ENCODE measurements at regions not wholly inside any gene's neighbourhood (a gene's known extent, or its start where the extent isn't known, plus 50 kb on each side); places are given as distances from the start of the nearest gene placed in this dataset.

DNA sequence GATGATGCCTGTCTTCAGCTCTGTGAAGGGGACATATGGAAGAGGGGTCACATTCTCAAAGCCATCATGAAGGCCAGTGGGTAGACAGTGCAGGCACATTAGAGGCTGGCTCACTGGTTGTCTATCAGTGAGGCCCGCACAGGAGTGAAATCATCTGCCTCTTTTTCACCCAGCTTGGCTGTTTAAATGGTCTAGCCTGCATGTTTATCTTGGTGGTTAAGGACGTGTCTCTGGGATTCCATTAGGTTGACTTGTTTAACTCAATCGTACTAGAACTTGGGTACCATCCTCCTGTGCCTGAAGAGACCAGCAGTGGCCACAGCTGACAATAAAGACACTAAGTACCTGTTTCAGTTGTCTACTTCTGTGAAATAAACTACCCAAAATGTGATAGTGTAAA is 219.3 kb downstream of the PLPP3 start:
- TF ChIP-seq POLR2AphosphoS5 (IDR thresholded peaks at IDR 0.05; ENCODE audit: low read depth, low read length) = no peak
- no peak for TF ChIP-seq POLR2A (IDR thresholded peaks at IDR 0.05; ENCODE audit: low read depth, low read length)
- TF ChIP-seq TAF1 (IDR thresholded peaks at IDR 0.05; ENCODE audit: borderline replicate concordance, low read depth, low read length) = no peak
